Smooth muscle cell (in vitro differentiated cells): ENCODE measurements at regions not wholly inside any gene's neighbourhood (a gene's known extent, or its start where the extent isn't known, plus 50 kb on each side); places are given as distances from the start of the nearest gene placed in this dataset.

ENCODE experiments used
- DNase-seq: peaks from one replicate; lab custom pipeline; 2025; ENCODE audit not compliant: unreplicated experiment; lab: John Stamatoyannopoulos, UW
- H2AFZ ChIP-seq: fragments of 200-600 bp; sonication (generic); 2 replicates; pipeline ENCODE4 v1.6.0; 2016; ENCODE audit warnings: antibody characterized with exemption, low read depth, mild to moderate bottlenecking
- H3F3A ChIP-seq: fragments of 200-600 bp; sonication (generic); 2 replicates; pipeline ENCODE4 v1.6.0; 2017; ENCODE audit warnings: antibody characterized with exemption, low read depth
- H3K27ac ChIP-seq: fragments of 200-600 bp; sonication (generic); 2 replicates; pipeline ENCODE4 v1.5.1; 2016; ENCODE audit warnings: low read depth, mild to moderate bottlenecking
- H3K27me3 ChIP-seq: fragments of 200-600 bp; sonication (generic); 2 replicates; pipeline ENCODE4 v1.6.1; 2016; ENCODE audit warnings: low read depth, mild to moderate bottlenecking
- H3K36me3 ChIP-seq: fragments of 200-600 bp; sonication (generic); 2 replicates; pipeline ENCODE4 v1.5.1; 2016; ENCODE audit warnings: low read depth
- H3K4me1 ChIP-seq: fragments of 200-600 bp; sonication (generic); 2 replicates; pipeline ENCODE4 v1.5.1; 2016; ENCODE audit warnings: low read depth
- H3K4me2 ChIP-seq: fragments of 200-600 bp; sonication (generic); 2 replicates; pipeline ENCODE4 v1.6.0; 2016; ENCODE audit warnings: mild to moderate bottlenecking
- H3K4me3 ChIP-seq: fragments of 200-600 bp; sonication (generic); 2 replicates; pipeline ENCODE4 v1.5.1; 2016; ENCODE audit warnings: mild to moderate bottlenecking
- H3K79me2 ChIP-seq: fragments of 200-600 bp; sonication (generic); 2 replicates; pipeline ENCODE4 v1.6.0; 2016; ENCODE audit warnings: low read depth, mild to moderate bottlenecking
- H3K9ac ChIP-seq: fragments of 200-600 bp; sonication (generic); 2 replicates; pipeline ENCODE4 v1.6.0; 2016; ENCODE audit warnings: low read depth
- H3K9me3 ChIP-seq: fragments of 200-600 bp; sonication (generic); replicated peaks from 2 replicates; pipeline ENCODE4 v1.5.1; 2016; ENCODE audit warnings: low read depth
- H4K20me1 ChIP-seq: fragments of 200-600 bp; sonication (generic); 2 replicates; pipeline ENCODE4 v1.6.0; 2016; ENCODE audit warnings: low read depth
- WGBS: methylation state at CpG from one replicate; pipeline ENCODE4 v1.1.7; 2016; ENCODE audit warnings: low lambda C conversion rate; 5-methylcytosine and 5-hydroxymethylcytosine counted together
- TF ChIP-seq, protein P1 (sequence below): fragments of 200-600 bp; sonication (generic); IDR thresholded peaks from 2 replicates; pipeline ENCODE4 v1.5.1; 2017; ENCODE audit warnings: borderline replicate concordance, mild to moderate bottlenecking, antibody characterized with exemption; ENCODE audit not compliant: insufficient read depth, poor library complexity, severe bottlenecking

DNA sequence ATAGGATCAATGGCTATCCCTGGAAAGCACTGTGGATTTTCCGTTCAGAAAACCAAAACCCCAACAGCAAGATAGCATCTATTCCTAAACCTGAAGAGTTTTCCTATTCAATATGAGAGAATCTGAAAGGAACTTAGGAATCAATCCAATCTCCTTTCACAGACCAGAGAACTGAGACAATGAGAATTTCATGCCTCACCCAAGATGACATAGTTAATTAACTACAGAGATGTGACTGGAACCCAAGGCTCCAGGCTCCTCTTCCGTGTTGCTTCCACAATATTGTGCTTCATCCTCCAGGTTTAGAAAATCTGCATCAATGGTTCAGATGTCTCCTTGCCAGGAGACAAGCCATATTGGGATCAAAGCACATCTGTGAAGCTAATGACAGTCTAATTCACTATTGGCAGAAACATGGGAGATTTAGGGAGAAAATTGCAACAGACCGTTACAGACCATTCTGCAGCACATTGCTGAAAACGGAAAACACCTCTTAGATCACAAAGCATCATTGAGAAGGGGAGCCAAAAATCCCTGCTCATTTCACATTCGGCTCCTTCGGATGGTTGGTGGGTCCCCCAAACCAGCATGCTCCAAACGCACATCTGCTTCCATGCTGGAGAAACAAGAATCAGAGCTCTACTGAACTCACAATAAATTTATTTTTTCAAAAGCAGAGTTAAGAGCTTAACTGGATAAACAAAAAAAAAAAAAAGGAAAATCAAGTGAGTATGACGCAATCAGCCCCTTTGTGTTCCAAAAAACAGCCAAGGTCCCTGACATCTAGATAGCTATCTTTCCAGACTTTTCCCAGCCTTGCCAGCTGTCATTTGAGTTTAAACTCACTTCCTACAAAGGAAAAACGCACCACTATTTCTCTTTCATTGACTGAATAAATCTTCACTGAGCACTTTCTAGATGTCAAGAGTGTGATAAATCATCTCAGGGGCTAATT is 290.3 kb downstream of the C1D start:
- no peaks in the 10 kb centered on the region for H3K79me2 ChIP-seq
- no peaks in the 10 kb centered on the region for H3K4me1 ChIP-seq
- no peak overlapping the region for H3K9ac ChIP-seq
- H3K9me3 ChIP-seq: no peaks in the 10 kb centered on the region
- DNase-seq: no peak
- no peaks in the 10 kb centered on the region for H3K36me3 ChIP-seq
- no peaks in the 10 kb centered on the region for H3F3A ChIP-seq
- TF ChIP-seq, protein P1, sequence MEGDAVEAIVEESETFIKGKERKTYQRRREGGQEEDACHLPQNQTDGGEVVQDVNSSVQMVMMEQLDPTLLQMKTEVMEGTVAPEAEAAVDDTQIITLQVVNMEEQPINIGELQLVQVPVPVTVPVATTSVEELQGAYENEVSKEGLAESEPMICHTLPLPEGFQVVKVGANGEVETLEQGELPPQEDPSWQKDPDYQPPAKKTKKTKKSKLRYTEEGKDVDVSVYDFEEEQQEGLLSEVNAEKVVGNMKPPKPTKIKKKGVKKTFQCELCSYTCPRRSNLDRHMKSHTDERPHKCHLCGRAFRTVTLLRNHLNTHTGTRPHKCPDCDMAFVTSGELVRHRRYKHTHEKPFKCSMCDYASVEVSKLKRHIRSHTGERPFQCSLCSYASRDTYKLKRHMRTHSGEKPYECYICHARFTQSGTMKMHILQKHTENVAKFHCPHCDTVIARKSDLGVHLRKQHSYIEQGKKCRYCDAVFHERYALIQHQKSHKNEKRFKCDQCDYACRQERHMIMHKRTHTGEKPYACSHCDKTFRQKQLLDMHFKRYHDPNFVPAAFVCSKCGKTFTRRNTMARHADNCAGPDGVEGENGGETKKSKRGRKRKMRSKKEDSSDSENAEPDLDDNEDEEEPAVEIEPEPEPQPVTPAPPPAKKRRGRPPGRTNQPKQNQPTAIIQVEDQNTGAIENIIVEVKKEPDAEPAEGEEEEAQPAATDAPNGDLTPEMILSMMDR: no peak
- WGBS: 83% methylated on average over 9 of the region's 9 CpGs
- H2AFZ ChIP-seq: no peak overlapping the region
- no peak overlapping the region for H3K27ac ChIP-seq
- H3K27me3 ChIP-seq: no peaks in the 10 kb centered on the region
- no peak overlapping the region for H3K4me2 ChIP-seq
- no peak overlapping the region for H3K4me3 ChIP-seq
- no peaks in the 10 kb centered on the region for H4K20me1 ChIP-seq

DNA sequence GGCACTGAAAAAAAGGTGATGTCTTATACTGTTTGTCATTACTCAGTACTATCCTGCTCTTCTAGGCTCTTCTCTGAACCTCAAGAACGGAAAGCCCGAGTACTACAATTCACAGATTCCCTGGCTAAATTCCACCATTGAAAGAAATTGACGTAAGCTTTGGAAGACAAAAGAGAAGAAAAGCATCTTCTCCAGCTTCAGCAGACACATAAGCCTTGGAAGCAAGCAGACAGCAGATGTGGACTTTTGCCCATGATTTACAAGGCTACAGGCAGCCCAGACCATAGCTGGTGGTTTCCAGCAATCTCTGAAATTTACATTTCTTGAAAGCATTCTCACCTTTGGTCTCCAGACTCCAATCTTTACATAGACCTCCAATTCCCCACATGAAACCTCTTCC is 289.0 kb downstream of the C1D start:
- Histone ChIP-seq H3K79me2 (no peaks in the 10 kb centered on the region), H2AFZ (no peak overlapping the region), H3K9ac (no peak overlapping the region), H3K4me2 (no peak overlapping the region), H3K4me3 (no peak overlapping the region), H3K9me3 (no peaks in the 10 kb centered on the region), H3K27me3 (no peaks in the 10 kb centered on the region), H3K27ac (no peak overlapping the region), H4K20me1 (no peaks in the 10 kb centered on the region), H3F3A (no peaks in the 10 kb centered on the region), H3K4me1 (no peaks in the 10 kb centered on the region), H3K36me3 (no peaks in the 10 kb centered on the region)
- WGBS: 99% methylated on average over 3 of the region's 3 CpGs
- no peak for DNase-seq
- TF ChIP-seq, protein P1: no peak

DNA sequence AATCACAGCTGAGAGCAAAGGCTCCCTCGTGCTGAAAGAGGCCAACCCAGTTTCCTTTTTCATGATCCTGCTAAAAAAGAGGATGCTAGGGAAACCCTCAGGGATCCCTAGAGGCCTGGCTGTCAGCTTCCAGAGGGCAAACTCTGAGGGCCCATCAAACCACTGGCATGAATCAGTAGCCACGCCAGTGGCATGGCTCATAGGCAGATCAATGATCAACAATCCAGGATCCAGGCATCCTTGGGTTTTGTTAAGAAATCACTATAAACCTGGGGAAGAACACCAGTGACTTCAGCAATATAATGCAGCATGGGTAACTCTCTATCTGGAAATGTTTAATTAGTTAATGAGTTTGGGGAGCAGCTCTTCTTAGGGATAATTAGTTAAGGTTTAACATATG is 286.5 kb downstream of the C1D start:
- Histone ChIP-seq H3K4me1 (no peaks in the 10 kb centered on the region), H3F3A (no peaks in the 10 kb centered on the region), H3K27me3 (no peaks in the 10 kb centered on the region), H4K20me1 (no peaks in the 10 kb centered on the region), H3K4me2 (no peak overlapping the region), H3K27ac (no peak overlapping the region), H3K4me3 (no peak overlapping the region), H3K36me3 (no peaks in the 10 kb centered on the region), H2AFZ (no peak overlapping the region), H3K79me2 (no peaks in the 10 kb centered on the region), H3K9me3 (no peaks in the 10 kb centered on the region), H3K9ac (no peak overlapping the region)
- no peak for DNase-seq
- whole genome bisulfite sequencing: 73% methylated on average over 2 of the region's 2 CpGs
- TF ChIP-seq, protein P1: no peak

DNA sequence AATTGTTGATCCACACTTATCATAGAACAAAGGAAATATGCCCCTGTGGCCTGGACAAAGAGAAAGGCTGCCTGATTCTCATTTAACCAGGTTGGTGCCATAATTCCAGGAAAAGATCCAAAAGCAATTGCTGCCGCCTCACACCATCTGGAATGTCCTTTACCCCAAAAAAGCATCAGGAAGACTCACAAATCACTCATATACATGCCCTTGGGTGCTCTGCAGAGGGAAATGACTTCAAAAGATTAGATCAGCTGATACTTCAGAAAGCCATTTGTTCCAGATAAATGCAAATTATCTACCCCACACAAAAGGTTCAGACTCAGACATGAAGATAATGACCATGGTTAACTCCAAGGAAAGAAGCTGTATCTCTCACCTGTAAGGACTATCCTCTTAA is 285.8 kb downstream of the C1D start:
- Histone ChIP-seq H3K9ac (no peak overlapping the region), H2AFZ (no peak overlapping the region), H3K27ac (no peak overlapping the region), H3K9me3 (no peaks in the 10 kb centered on the region), H3K36me3 (no peaks in the 10 kb centered on the region), H3K4me2 (no peak overlapping the region), H3K79me2 (no peaks in the 10 kb centered on the region), H3F3A (no peaks in the 10 kb centered on the region), H3K4me1 (no peaks in the 10 kb centered on the region), H3K27me3 (no peaks in the 10 kb centered on the region), H3K4me3 (no peak overlapping the region), H4K20me1 (no peaks in the 10 kb centered on the region)
- TF ChIP-seq, protein P1: no peak
- DNase-seq: no peak
- 90% methylated on average over 1 of the region's 1 CpG for WGBS
